ENCODE measurements at regions not wholly inside any gene's neighbourhood (a gene's known extent, or its start where the extent isn't known, plus 50 kb on each side); places are given as distances from the start of the nearest gene placed in this dataset.

DNA sequence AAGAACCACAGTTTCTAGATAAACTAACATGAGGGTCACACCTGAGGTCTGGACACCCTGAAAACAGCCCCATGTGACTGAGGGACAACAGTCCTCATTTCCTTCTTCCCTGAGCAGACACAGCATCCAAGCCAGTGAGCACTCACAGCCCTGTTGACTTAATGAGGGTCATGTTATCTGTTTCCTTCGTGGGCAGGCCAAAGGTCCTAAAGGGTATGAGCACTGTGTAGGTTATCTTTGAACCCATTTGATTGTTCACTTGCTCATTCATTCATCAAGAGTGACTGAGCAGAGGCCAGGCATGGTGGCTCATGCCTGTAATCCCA, 170.7 kb upstream of the B3GAT1 start:
- no peak for DNase-seq

DNA sequence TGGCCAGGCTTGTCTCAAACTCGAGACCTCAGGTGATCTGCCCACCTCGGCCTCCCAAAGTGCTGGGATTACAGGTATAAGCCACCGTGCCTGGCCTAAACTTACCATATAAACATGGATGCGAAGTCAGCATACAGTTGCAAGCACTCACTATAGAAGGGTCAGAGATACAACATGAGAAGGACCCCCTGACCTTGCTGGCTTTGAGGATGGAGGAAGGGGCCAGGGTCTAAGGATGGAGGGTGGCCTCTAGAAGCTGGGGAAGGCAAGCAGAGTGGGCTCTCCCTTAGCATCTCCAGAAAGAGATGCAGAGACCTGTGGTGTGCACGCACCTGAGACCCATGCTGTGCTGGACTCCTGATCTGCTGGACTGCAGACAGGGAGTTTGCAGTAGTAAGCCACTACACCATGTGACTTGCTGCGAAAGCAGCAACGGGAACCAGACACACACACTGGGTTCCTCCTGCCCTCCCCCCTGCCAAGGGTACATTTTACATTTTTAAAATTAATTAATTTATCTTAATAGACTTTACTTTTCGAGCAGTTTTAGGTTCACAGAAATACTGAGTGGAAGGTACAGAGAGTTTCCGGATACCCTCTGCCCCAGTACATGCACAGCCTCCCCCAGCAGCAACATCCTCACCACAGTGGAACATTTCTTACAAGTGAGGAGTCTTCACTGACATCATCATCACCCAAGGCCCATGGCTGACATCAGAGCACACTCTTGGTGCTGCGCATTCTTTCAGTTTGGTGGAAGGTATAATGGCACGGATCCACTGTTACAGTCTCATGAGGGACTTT, 170.1 kb upstream of the B3GAT1 start:
- DNase-seq, result no peak

DNA sequence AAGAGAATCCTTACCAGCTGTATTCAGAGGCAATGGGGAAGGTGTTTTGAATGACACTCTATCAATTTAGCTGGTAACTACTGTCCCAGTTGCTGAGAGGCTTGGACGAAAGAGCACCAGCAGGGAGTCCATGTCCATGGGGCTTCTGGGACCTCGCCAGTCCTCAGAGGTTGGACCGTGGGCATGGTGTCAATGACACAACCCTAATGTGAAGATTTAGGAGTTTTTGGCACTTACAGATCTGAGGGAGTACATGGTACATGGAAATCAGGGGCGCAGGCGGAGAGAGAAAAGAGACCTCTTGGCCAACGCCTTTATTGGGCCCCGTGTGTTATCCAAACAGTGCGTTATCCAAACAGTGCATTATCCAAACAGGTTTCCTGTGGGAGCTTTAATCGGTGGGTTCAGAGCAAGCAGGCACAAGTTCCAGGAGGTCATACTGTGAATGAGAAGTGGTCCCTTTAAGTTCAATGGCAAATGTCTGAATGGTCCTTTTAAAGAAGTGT, 169.1 kb upstream of the B3GAT1 start:
- DNase-seq, result no peak

DNA sequence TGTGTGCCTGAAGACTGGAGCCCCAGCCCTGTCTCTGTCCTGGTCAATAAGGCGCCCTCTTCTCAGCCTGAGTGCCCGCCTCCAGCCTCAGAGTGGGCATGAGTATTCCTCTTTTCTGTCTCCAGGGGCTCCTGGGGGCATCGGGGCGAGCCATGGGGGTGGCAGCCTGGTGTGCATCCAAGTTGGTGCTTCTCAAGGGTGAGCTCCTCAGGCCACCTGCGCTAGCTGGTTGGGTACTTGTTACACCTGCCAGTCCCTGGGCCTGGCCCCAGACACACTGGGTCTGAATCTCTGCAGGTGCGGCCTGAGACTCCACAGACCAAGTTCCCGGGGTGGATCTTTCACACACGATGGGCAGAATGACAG, 168.6 kb upstream of the B3GAT1 start:
- no peak for DNase-seq

DNA sequence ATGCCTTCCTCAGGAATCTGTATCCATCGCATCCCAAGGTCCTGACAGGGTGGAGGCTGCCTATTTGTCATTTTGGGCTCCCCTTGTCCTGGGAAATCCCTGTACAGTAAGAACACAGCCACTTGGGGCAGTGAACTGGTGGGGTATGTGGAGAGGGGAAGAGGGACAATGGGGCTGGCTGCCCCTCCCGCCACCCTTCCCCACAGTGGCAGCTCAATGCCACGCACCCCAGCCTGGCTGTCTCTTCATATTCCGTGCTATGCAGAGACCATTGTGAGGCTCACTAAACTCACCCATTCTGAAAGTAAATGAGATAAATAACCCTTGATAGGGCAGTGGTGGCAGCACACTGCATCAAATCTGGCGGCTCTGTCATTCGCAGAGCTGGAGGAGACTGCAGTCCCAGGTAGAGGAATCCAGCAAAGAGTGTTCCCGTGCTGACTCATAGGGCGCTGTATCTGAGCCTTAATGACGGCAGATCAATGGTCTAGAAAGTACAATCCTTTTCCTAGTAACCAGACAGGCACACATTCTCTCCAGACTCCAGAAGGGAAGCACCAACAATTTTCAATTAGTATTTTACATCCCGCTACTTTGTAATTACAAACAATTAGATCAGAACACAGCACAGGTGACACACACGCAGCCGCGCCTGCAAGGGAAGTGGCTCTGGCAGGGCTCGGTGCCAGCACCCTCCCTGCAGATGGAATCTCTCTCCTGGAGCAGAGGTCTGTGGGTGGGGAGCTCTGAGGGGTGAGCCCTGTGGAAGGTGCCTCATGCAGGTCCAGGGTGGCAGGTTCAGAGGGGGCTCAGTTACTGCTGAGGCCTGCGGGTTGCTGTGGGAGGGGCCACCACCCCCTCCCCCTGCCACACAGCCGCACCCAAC, 167.9 kb upstream of the B3GAT1 start:
- no peak for DNase-seq

DNA sequence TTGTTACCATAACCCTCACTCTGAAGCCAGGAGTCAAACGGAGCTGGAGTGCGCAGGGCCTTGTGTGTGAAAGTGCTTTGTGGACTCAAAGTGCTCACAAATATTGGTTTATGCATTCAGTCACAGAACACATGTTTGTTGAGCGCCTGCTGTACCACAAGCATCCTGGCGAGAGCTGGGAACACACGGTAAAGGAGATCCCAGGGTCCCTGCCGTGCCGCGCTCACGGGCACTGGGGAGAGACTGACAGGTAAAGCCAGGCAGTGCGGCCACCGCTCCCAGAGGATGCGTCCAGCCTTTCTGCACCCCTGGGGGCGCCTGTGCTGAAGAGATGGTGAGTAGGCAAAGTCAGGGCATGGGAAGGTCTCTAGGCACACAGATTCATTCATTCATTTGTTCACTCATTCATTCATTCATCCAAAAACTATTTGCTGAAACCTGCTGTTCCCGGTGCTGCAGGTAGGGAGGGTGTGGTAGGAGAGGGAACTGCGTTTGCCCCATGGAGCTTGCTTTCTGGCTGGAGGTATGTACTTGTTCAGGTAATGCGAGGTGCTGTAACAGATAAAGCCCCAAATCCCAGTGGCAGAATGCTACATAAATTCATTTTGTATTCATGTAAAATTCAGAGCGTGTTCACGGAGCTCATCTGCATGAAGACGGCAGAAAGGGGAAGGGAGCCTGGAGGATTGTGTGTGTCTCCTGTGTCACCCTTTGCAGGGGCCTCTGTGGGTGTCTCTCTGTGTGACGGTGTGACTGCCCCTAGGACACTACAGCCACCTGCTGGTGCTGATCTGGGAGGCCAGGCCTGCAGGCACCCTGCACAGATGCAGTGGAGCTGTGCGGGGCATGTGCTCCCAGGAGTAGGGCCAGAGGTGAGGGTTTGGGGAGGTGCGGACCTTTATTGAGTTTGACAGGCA, 167.0 kb upstream of the B3GAT1 start:
- no peak for DNase-seq

DNA sequence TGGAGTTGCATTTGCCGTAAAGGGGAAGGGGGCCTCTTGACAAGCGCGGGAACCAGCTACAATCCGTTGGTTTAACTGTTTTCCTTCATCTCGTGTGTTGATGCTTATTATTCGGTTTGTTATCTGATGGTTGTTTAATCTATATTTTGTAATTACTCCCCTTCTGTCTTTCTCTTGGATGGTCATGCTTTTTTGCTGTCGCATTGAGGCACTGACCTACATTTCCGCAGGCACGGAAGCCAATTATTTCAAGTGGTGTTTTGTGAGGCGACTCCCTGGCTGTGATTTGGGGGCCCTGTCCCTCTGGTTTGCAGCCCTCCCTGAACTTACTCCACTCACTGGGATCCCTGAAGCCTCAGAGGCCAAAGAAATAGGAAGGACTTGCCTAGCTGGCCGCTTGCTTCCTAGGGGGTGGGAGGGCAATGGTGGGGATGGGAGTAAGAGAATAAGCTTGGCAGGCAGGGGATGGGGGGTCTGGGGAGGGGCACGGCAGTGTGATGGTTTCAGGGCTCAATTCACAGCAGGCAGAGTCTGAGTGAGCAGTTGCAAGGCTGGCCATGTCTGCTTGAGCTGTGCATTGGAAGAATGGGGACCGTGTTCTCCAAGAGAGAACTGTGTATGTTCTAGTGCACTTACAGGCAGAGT, 165.8 kb upstream of the B3GAT1 start:
- DNase-seq, result no peak

DNA sequence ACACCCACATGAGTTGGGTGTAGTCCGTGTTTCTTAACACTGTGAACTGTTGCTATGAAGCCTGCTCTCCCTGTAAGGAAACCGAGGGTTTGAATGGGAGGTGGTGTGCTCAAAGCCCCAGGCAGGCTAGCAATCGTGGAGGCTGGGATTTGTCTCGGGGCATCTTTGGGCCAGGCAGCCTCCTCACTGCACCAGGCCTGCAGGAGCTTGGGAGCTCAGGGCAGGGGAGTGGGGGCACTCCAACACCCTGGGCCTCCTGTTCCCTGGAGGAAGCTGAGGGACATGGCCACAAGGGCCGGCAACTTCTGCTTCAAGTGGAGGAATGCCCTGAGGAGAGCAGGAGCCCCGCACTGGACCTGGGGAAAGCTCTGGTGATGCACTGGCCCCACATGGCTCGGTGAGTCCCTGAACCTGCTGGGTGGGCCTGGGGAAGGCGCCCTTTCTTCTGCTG, 164.7 kb upstream of the B3GAT1 start:
- no peak for DNase-seq

DNA sequence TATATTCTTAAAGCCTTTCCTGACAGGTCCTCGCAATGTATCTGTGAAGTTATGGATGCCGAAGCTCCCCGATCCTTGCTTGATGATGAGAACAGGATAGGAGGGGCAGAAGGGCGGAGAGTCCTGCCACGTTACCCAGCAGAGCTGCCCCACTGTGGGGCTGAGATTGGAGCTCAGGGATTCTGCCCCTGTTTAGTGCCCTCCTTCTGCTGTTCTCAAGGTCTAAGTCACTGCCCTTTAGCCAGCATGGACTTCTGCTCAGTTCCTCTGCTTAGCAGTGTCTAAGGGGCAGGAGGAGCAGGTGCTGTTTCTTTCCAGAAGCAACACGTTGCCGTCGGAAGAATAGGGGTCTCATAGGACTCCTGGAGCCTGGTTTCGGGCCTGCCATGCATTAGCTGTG, 164.2 kb upstream of the B3GAT1 start:
- DNase-seq, result no peak

DNA sequence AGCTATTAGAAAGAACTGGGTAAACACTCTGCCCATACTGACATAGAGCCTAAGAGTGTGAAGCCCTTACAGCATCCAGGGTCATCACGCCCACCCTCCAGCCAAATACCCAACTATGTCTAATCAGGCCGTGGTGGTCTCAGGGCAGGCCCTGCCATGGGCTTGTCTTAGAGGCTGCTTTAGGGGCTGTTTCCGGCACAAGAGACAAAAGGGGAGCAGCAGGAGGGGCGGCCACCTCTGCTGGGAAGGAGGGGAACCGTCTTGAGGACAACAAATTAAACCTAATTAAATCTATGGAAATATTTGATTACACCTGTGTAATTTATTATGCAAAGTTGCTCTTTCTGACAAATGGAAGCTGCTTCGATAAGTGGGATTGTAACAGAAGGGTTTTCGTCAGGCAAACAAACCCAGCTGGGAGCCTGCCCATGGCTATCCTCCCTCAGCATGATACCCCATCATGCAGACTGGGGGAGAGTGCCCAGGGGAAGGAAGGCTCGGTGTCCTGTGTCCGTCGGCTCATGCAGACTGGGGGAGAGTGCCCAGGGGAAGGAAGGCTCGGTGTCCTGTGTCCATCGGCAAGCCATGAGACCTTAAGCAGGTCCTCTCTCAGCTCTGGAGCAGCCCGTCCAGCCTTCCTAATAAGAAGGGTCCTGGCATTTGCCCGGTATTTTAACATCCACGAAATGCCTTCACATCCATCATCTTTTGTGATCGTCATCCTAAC, 163.6 kb upstream of the B3GAT1 start:
- no peak for DNase-seq

DNA sequence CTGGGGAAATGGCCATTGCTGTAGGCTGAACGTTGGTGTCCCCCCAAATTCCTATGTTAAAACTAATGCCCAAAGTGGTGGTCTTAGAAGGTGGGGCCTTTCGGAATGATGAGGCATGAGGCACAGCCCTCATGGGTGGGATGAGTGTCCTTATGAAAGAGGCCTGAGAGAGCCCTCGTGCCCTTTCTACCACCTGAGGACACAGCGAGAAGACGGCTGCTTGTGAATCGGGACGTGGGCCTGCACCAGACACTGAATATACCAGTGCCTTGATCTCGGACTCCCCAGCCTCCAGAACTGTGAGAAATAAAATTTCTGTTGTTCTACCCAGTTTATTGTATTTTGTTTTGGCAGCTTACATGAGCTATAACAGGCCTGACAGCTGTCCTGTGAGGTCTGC, 162.9 kb upstream of the B3GAT1 start:
- no peak for DNase-seq

DNA sequence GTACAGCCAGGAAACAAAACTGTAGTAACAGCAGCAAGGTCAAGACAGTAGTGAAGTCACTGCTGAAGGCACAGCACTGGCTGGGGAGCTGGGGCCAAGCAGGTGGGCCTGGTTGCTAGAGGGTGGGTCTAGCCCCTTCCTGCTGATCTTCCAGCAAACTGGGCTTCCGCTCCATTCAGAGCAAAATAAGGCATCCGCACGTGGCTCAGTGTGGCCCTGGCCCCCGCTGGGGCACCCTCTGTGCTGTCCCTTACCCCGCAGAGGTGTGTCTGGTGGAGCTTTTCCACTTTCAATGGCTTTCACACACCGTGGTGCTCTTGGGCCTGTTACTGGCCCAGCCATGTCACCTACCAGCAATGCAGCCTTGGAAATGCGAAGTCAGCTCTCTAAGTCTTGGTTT, 162.4 kb upstream of the B3GAT1 start:
- no peak for DNase-seq

DNA sequence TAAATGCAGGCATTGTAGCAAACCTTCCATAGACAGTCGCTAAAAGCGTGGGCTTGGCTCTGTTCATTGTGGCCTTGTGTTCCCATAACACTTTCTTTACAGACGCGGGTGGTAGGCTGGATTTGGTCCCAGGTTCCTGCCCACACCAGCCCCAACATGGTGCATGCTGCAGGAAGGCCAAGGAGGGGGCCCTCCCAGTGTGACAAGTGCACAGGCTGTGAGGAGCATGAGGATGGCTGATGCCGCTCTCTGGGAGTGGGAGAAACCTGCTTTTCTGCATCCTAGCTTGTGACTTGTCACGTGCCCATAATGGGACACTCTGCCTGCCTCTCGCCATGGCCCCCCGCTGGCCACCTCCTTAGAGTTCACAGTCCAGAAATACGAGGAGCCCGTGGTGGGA, 161.8 kb upstream of the B3GAT1 start:
- no peak for DNase-seq

DNA sequence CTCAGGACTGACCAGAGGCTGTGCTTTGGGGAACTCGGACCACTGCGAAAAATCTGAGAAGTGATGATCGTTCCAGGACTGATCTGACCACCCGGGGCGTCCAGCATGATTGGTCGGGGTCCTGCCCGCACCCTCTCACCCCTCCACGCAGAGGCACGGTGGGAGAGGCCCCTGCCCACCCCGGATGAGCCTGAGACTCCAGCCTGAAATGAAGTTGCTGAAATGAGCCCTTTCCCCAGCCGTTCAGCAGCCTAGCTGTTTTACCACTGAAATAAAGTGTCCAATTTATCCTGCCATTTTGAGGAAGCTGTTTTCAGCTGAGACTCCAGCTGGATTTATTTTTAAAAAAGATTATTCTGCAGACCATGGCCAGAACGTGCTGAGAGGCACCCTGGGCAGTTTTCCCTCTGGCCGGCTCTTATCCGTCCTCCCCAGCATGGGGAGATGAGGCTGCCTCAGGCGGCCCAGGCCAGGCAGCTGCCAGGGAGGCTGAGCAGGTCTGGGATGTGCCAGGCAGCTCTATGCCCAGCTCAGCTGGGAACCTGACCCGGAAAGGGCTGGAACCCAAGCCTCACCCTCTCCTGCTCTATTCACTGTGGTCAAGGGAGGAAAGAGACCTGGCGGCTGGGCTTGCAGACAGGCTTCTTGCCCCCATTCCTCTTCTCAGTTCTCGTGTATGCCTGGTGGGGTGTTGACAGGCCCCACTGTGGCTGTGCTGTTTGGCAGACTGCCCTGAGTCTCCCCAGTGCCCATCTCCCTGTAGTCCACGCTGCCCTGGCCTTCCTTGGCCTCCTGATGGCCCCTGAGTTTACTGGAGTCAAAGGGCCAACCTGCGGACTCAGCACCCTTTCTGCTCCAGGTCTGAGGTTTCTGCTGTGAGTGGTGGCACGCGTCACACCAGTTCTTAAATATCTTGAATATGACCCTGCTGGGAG, 161.0 kb upstream of the B3GAT1 start:
- no peak for DNase-seq

DNA sequence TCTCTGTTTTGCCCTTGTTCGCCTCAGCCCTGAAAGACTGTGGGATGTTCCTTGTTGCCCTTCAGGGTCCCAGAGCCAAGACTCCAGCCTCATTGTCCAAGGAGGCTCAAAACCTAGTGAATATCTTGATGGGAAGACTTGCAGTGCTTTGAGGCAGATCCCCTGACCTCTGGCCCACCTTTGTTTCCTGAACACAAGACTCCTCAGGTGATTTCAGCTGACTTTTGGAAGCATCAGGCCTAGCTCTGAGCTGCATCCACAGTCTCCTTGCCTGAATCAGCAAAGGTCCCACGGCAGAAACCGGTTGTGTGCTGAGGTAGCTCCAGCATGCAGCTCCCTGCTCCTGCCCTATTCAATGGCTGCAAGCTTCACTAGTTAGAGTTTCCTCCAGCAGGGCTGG, 159.3 kb upstream of the B3GAT1 start:
- DNase-seq, result no peak

DNA sequence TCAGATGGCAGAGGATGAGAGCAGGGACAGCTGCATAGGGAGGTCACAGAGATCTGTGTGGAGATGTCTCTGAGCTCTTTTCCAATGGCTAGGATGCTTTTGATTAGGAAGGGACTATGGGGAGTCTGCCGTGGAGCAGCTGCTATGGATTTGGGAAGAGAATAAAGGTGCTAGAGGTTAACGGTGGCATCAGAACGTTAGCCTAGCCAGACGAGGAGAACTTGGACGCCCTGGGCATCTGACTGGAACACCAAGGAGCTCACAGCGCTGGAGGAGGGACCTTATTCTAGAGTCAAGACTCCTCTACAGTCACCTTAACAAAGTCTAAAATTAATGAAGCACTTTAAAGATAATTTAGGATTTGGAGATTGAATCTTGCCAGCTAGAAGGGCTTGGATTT, 157.2 kb upstream of the B3GAT1 start:
- no peak for DNase-seq

DNA sequence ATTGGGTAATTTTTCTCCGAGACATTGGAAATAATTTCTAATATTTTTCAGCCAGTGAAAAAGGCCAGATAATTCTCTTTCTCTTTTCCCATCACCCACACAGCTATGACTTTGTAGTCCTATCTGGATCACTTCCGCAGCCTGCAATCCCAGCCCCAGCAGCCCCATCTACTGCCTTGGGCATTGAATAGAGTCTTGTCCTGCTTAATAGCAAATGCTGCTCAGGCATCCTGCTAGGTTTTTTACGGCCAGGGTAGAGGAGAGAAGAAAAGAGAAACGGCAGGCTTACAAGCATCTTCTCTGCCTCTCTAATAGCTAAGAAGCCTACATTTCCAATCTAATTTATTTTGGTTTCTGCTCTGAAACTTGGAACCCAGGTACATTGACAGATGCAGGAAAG, 154.3 kb upstream of the B3GAT1 start:
- no peak for DNase-seq

DNA sequence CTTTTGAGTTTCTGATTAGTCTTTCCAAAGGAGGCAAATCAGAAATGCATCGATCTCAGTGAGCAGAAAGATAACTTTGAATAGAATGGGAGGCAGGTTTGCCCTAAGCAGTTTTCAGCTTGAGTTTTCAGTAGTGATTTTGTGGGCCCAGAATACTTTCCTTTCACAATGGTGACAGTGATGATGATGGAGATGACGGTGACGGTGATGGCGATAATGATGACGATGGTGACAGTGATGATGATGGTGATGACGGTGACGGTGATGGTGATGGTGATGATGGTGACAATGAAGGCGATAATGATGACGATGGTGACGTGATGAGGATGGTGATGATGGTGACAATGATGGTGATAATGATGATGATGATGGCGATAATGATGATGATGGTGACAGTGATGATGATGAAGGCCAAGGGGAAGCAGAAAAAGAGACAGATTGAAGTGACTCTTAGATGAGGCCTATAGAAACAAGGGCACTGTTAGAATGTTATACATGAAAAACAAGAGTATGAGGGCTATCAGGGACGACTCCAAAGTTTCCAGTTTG, 153.4 kb upstream of the B3GAT1 start:
- no peak for DNase-seq

DNA sequence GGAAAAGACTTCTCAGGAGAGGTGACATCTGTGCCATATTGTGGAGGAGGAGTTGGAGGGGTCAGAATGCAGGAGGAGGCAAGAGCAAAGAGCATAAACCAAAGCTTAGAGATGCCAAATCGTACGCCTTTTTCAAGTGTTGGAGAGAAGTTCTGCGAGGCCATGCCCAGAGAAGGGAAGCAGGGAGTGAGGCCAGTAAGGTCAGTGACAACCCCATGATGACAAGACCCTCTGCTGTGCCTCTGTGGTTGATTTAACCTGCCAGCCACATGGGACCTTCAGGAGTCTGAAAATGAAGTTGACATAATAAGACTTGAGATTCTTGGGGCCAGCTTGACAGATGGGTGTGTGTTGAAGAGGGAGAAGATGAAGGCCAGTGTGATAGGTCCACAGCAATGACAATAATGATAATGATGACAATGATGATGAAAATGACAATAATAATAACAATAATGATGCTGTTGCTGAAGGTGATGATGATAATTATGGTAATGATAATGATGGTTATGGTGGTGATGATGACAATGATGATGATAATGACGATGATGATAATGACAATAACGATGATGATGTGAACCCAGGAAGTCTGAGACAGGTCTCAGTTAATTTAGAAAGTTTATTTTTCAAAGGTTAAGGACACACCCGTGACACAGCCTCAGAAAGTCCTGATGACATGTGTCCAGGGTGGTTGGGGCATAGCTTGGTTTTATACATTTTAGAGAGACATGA, 152.6 kb upstream of the B3GAT1 start:
- no peak for DNase-seq

Data from stimulated activated naive CD4-positive, alpha-beta T cell (primary cell).